ENCODE measurements at regions not wholly inside any gene's neighbourhood (a gene's known extent, or its start where the extent isn't known, plus 50 kb on each side); places are given as distances from the start of the nearest gene placed in this dataset.

- no peak for TF ChIP-seq EZH2 (IDR thresholded peaks at IDR 0.05; ENCODE audit: insufficient read depth, low read length)
- TF ChIP-seq, protein P1, sequence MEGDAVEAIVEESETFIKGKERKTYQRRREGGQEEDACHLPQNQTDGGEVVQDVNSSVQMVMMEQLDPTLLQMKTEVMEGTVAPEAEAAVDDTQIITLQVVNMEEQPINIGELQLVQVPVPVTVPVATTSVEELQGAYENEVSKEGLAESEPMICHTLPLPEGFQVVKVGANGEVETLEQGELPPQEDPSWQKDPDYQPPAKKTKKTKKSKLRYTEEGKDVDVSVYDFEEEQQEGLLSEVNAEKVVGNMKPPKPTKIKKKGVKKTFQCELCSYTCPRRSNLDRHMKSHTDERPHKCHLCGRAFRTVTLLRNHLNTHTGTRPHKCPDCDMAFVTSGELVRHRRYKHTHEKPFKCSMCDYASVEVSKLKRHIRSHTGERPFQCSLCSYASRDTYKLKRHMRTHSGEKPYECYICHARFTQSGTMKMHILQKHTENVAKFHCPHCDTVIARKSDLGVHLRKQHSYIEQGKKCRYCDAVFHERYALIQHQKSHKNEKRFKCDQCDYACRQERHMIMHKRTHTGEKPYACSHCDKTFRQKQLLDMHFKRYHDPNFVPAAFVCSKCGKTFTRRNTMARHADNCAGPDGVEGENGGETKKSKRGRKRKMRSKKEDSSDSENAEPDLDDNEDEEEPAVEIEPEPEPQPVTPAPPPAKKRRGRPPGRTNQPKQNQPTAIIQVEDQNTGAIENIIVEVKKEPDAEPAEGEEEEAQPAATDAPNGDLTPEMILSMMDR (IDR thresholded peaks at IDR 0.05; ENCODE audit: insufficient read depth, low read depth, low read length), result no peak
Measured at GRCh38 chr7:46156086-46156485, 235.0 kb upstream of the IGFBP3 start.
